Right atrium auricular region (tissue), 2 donors: ENCODE measurements at regions not wholly inside any gene's neighbourhood (a gene's known extent, or its start where the extent isn't known, plus 50 kb on each side); places are given as distances from the start of the nearest gene placed in this dataset.

Source experiments
- DNase-seq: peaks from one replicate; pipeline ENCODE4 v3.0.0-alpha.2; 2019; ENCODE audit warnings: low spot score
- H3K27ac ChIP-seq, 2 donors: fragments of 200-600 bp; sonication (generic); 1 replicate in 1 of 2; 2 replicates in 1 of 2; pipeline ENCODE4 v1.5.1; 2016 to 2019
- H3K27me3 ChIP-seq, 2 donors: fragments of 200-600 bp; sonication (generic); one replicate each; pipeline versions ENCODE4 v1.5.1 to v1.6.0; 2017 to 2019
- H3K36me3 ChIP-seq: fragments of 200-600 bp; sonication (generic); one replicate; pipeline ENCODE4 v1.5.1; 2016
- H3K4me1 ChIP-seq, 2 donors: fragments of 200-600 bp; sonication (generic); one replicate each; pipeline versions ENCODE4 v1.5.1 to v1.6.0; 2017 to 2019
- H3K4me3 ChIP-seq, 2 donors: fragments of 200-600 bp; sonication (generic); 1 replicate in 1 of 2; 2 replicates in 1 of 2; pipeline ENCODE4 v1.5.1; 2017 to 2019; ENCODE audit warnings: mild to moderate bottlenecking in 1 of 2, moderate library complexity in 1 of 2
- H3K9me3 ChIP-seq, 2 donors: fragments of 200-600 bp; sonication (generic); one replicate each; pipeline ENCODE4 v1.5.1; 2019
- TF ChIP-seq, protein P1 (sequence below), 2 donors: fragments of 200-600 bp; sonication (generic); IDR thresholded peaks; one replicate each; pipeline ENCODE4 v1.5.1; 2019; ENCODE audit warnings: antibody characterized with exemption in 2 of 2

DNA sequence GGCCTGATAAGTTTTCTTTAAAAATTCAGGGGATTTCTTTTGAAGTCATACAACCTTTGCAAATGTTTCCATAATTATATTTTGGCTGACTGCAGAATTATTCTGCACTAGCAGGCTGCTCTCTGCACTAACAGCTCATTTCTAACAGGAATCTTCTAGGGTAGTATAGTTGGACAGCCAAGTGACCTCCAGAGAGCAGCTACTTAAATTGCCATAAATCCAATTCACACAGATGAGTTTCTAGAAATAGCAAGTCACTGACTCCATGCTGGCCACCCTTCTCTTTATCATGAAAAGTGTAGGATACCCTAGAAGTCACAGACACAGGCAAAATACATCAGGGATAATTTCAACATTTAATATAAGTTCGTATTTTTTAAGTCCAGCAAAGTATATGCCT, 110.9 kb upstream of the TARS1 start:
- DNase-seq, result no peak
- Histone ChIP-seq H3K36me3 (no peaks in the 10 kb centered on the region), H3K27me3 (no peaks in the 10 kb centered on the region), H3K4me3 (no peak overlapping the region), H3K27ac (no peak overlapping the region), H3K4me1 (no peaks in the 10 kb centered on the region), H3K9me3 (no peaks in the 10 kb centered on the region)
- TF ChIP-seq, protein P1, sequence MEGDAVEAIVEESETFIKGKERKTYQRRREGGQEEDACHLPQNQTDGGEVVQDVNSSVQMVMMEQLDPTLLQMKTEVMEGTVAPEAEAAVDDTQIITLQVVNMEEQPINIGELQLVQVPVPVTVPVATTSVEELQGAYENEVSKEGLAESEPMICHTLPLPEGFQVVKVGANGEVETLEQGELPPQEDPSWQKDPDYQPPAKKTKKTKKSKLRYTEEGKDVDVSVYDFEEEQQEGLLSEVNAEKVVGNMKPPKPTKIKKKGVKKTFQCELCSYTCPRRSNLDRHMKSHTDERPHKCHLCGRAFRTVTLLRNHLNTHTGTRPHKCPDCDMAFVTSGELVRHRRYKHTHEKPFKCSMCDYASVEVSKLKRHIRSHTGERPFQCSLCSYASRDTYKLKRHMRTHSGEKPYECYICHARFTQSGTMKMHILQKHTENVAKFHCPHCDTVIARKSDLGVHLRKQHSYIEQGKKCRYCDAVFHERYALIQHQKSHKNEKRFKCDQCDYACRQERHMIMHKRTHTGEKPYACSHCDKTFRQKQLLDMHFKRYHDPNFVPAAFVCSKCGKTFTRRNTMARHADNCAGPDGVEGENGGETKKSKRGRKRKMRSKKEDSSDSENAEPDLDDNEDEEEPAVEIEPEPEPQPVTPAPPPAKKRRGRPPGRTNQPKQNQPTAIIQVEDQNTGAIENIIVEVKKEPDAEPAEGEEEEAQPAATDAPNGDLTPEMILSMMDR (IDR thresholded peaks at IDR 0.05), result no peak

DNA sequence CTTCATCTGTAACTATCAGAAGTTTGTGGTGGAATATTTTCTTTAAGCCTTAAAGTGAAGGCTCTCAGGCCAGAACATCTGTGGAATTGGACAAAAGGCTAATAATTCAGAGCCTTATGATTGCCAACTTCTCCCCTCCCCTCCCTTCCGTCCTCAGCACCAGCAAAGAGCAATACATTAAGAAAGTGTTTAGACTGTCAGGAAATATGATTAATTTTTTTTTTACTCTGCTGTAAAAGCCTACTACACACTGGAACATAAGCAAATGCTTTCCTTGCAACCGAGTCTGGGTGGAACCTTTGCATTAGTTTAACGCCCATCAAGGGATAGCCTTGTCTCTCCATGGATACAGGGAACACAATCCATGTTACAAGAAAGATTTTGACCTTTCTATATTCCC, 110.3 kb upstream of the TARS1 start:
- Histone ChIP-seq H3K27me3 (no peaks in the 10 kb centered on the region), H3K27ac (no peak overlapping the region), H3K4me3 (no peak overlapping the region), H3K9me3 (no peaks in the 10 kb centered on the region), H3K4me1 (no peaks in the 10 kb centered on the region), H3K36me3 (no peaks in the 10 kb centered on the region)
- no peak for DNase-seq
- TF ChIP-seq, protein P1 (IDR thresholded peaks at IDR 0.05), result no peak

DNA sequence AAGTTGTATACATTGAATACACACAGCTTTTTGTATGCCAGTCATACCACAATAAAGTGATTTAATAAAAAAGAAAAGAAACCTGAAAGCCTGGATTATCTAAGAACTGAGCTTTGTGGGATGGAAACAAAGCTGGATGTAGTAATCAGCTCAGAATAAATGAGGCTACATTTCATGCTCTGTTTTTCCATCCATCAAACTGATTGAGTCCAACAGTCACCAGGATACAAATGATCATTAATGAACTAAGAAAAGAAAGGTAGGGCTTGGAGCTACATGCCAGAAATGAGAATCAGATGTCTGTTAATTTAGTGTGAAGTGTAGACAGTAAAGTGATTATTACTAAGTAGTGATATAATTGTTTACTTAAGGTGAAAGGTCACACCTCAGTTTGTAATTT, 109.8 kb upstream of the TARS1 start:
- Histone ChIP-seq H3K27ac (no peak overlapping the region), H3K4me3 (no peak overlapping the region), H3K27me3 (no peaks in the 10 kb centered on the region), H3K36me3 (no peaks in the 10 kb centered on the region), H3K4me1 (no peaks in the 10 kb centered on the region), H3K9me3 (no peaks in the 10 kb centered on the region)
- TF ChIP-seq, protein P1 (IDR thresholded peaks at IDR 0.05), result no peak
- no peak for DNase-seq

DNA sequence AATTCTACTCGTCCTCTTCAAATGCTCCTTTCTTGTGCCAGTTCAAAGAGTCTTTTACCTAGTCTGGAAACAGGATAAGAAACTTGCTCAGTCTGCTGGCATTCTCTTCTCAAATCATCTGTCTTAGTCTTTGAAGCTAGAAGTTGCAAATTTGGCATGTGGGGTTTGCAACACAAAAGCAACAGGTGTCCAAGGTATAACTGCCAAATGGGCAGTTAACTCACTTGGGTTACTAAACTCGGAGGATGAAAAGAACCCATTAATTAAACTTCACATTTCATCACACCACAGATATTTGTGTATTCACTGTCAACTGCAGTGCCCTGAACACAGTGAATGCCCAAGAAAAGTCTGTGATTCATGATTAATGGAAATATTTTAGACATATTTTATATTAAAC, 108.0 kb upstream of the TARS1 start:
- no peaks in the 10 kb centered on the region for H3K36me3 ChIP-seq
- no peaks in the 10 kb centered on the region for H3K4me1 ChIP-seq
- TF ChIP-seq, protein P1 (IDR thresholded peaks at IDR 0.05), result no peak
- no peak overlapping the region for H3K4me3 ChIP-seq
- H3K27ac ChIP-seq, result no peak overlapping the region
- no peak for DNase-seq
- H3K27me3 ChIP-seq, result no peaks in the 10 kb centered on the region
- H3K9me3 ChIP-seq, result no peaks in the 10 kb centered on the region

DNA sequence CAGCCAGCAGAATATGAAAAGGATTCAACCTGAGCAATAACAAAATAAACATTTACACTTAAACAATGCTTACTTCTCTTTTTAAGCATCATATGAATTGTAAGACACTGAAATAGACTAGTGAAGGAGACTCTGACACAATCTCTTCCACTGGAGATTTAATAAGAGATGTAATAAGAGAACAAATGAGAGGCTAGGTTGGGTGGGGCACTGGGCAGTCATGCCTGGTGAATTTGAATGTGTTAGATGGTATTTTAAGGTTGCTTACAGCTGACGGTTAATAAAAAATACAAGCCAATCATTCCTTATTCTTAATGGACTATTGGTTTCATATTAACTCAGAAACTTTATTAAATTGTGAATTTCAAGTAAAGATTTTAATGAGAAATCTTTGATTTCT, 105.9 kb upstream of the TARS1 start:
- Histone ChIP-seq H3K4me1 (no peaks in the 10 kb centered on the region), H3K36me3 (no peaks in the 10 kb centered on the region), H3K27me3 (no peaks in the 10 kb centered on the region), H3K9me3 (no peaks in the 10 kb centered on the region), H3K4me3 (no peak overlapping the region), H3K27ac (no peak overlapping the region)
- DNase-seq, result no peak
- TF ChIP-seq, protein P1 (IDR thresholded peaks at IDR 0.05), result no peak

DNA sequence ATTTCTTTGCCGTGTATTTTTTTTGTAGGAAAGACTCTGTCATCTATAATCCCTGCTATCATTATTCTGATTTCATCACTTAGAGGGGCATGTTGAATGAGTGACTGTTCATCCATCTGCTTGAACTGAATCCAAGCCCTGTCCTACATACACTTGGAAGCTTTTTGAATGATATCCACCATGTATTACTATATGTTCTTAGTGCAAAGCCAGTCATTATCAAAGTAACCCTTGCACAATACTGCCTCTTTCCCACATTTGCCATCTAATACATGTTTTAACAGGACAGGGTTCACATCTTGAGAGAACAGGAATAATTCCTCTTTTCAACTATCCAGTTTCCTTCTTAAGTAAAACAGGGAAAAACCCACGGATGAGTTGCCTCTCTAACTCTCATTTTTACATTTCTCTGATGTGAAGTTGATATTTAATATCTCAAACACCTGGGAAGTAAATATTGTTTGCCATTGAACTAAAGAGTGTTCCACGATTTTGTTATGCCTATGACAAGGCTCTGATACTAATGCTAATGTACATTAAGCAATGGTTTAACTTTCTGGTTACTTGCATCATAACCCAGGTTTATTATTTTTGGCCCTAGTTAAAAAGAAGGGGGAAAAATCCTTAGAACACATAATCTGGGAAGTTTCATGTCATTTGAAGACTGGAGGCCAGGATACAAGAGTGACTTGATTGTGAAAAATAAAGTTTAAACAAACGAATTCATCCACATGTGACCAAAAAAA, 103.7 kb upstream of the TARS1 start:
- DNase-seq, result no peak
- H3K4me1 ChIP-seq, result no peaks in the 10 kb centered on the region
- no peaks in the 10 kb centered on the region for H3K27me3 ChIP-seq
- H3K4me3 ChIP-seq, result no peak overlapping the region
- TF ChIP-seq, protein P1 (IDR thresholded peaks at IDR 0.05), result no peak
- H3K9me3 ChIP-seq, result no peaks in the 10 kb centered on the region
- H3K27ac ChIP-seq, result no peak overlapping the region
- H3K36me3 ChIP-seq, result no peaks in the 10 kb centered on the region
